Ishikawa (cell line): ENCODE measurements at regions not wholly inside any gene's neighbourhood (a gene's known extent, or its start where the extent isn't known, plus 50 kb on each side); places are given as distances from the start of the nearest gene placed in this dataset.

ENCODE experiments used
- CEBPB ChIP-seq: IDR thresholded peaks from 2 replicates; pipeline ENCODE4 v1.6.1; 2012
- CREB1 ChIP-seq: IDR thresholded peaks from 2 replicates; pipeline ENCODE4 v1.6.1; 2012; ENCODE audit warnings: low read depth
- EP300 ChIP-seq: IDR thresholded peaks from 2 replicates; pipeline ENCODE4 v1.6.1; 2012; ENCODE audit warnings: borderline replicate concordance
- RAD21 ChIP-seq: IDR thresholded peaks from 2 replicates; pipeline ENCODE4 v1.6.1; 2012; ENCODE audit warnings: low read depth
- YY1 ChIP-seq: IDR thresholded peaks from 2 replicates; pipeline ENCODE4 v1.6.1; 2012; ENCODE audit warnings: low read depth
- ZBTB7A ChIP-seq: IDR thresholded peaks from 2 replicates; pipeline ENCODE4 v1.6.1; 2012; ENCODE audit warnings: low read depth
- TF ChIP-seq, protein P1 (sequence below): IDR thresholded peaks from 2 replicates; pipeline ENCODE4 v1.6.1; 2012

GRCh38 chr6:133051240-133051639, 189.9 kb upstream of the EYA4 start:
- no peak for TF ChIP-seq EP300
- TF ChIP-seq, protein P1, sequence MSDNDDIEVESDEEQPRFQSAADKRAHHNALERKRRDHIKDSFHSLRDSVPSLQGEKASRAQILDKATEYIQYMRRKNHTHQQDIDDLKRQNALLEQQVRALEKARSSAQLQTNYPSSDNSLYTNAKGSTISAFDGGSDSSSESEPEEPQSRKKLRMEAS: no peak
- no peak for TF ChIP-seq CREB1
- TF ChIP-seq RAD21: no peak
- no peak for TF ChIP-seq ZBTB7A
- TF ChIP-seq CEBPB: no peak
- TF ChIP-seq YY1: no peak
